ENCODE measurements at regions not wholly inside any gene's neighbourhood (a gene's known extent, or its start where the extent isn't known, plus 50 kb on each side); places are given as distances from the start of the nearest gene placed in this dataset.

GRCh38 chr11:44673688-44674087 is 53.1 kb upstream of the TSPAN18 start:
- Histone ChIP-seq H4K20me1 (replicated peaks; ENCODE audit: control insufficient read depth, extremely low read depth, insufficient read depth, low read length) (no peaks in the 10 kb centered on the region), H3K79me2 (ENCODE audit: control insufficient read depth, insufficient read depth, low read length) (no peaks in the 10 kb centered on the region), H3K36me3 (ENCODE audit: control insufficient read depth in 2 of 2, extremely low read depth in 1 of 2, insufficient read depth in 2 of 2, low read length in 2 of 2) (no peaks in the 10 kb centered on the region), H3K9ac (replicated peaks; ENCODE audit: extremely low read depth, insufficient read depth, low read length) (no peak overlapping the region), H3K27ac (ENCODE audit: insufficient read depth, low read depth, low read length) (no peak overlapping the region), H3K4me2 (ENCODE audit: insufficient read depth, low read length) (no peak overlapping the region), H3K27me3 (ENCODE audit: control insufficient read depth in 2 of 2, insufficient read depth in 2 of 2, low read length in 2 of 2) (peaks cover 3 to 4% of the 10 kb centered on the region in 2 experiments), H3K9me1 (replicated peaks; ENCODE audit: control insufficient read depth, extremely low read depth, insufficient read depth, low read length) (no peaks in the 10 kb centered on the region), H3K4me3 (replicated peaks in 1 of 3; ENCODE audit: insufficient read depth in 1 of 3, low read depth in 1 of 3, low read length in 3 of 3) (no peak overlapping the region), H3K4me1 (ENCODE audit: control insufficient read depth, extremely low read depth, insufficient read depth, low read length) (peaks cover 6% of the 10 kb centered on the region), H3K9me3 (replicated peaks; ENCODE audit: control insufficient read depth, insufficient read depth, low read length) (no peaks in the 10 kb centered on the region), H2AFZ (ENCODE audit: low read depth, low read length) (no peak overlapping the region)
- ChIA-PET CTCF (no interaction called here), POLR2A (no interaction called here)
- FAIRE-seq (no peak), DNase-seq (ENCODE audit: low read depth, low spot score) (peak; percentile 50)
- TF ChIP-seq GATA2 (IDR thresholded peaks at IDR 0.05; ENCODE audit: insufficient read depth, insufficient read length, low read depth, low read length) (no peak), FOS (IDR thresholded peaks at IDR 0.05; ENCODE audit: borderline replicate concordance, insufficient read depth, low read length) (peak; percentile 18)
- no TSS peak for BruUV-seq (replicated peaks)
- dilution Hi-C loops (cut with MboI; ENCODE audit: extremely low pct_ligation_motif_present, low sequenced_read_pairs) (no loop called here), intact Hi-C loops (cut with micrococcal nuclease) (no loop called here)

GRCh38 chr11:44674809-44675208 is 52.0 kb upstream of the TSPAN18 start:
- no peaks in the 10 kb centered on the region for H3K9me1 ChIP-seq (replicated peaks; ENCODE audit: control insufficient read depth, extremely low read depth, insufficient read depth, low read length)
- DNase-seq (ENCODE audit: low read depth, low spot score) (no peak), FAIRE-seq (no peak)
- no peak overlapping the region for H3K4me2 ChIP-seq (ENCODE audit: insufficient read depth, low read length)
- peaks cover 6% of the 10 kb centered on the region for H3K4me1 ChIP-seq (ENCODE audit: control insufficient read depth, extremely low read depth, insufficient read depth, low read length)
- TF ChIP-seq FOS (IDR thresholded peaks at IDR 0.05; ENCODE audit: borderline replicate concordance, insufficient read depth, low read length) (no peak), MAX (IDR thresholded peaks at IDR 0.05; ENCODE audit: insufficient read depth, insufficient read length) (no peak), POLR2A (IDR thresholded peaks at IDR 0.05; ENCODE audit: low read depth, low read length) (no peak), CTCF (IDR thresholded peaks at IDR 0.05; ENCODE audit: extremely low read depth in 1 of 2, insufficient read depth in 1 of 2, low read depth in 1 of 2, low read length in 2 of 2) (no peak), POLR2AphosphoS5 (IDR thresholded peaks at IDR 0.05; ENCODE audit: insufficient read depth, low read depth, low read length) (no peak), MYC (IDR thresholded peaks at IDR 0.05; ENCODE audit: low read depth, low read length) (no peak)
- H3K27me3 ChIP-seq (ENCODE audit: control insufficient read depth in 2 of 2, insufficient read depth in 2 of 2, low read length in 2 of 2) = no peaks in the 10 kb centered on the region
- intact Hi-C loops (cut with micrococcal nuclease) (no loop called here), dilution Hi-C loops (cut with MboI; ENCODE audit: extremely low pct_ligation_motif_present, low sequenced_read_pairs) (no loop called here)
- H3K36me3 ChIP-seq (ENCODE audit: control insufficient read depth in 2 of 2, extremely low read depth in 1 of 2, insufficient read depth in 2 of 2, low read length in 2 of 2) = no peaks in the 10 kb centered on the region
- no TSS peak for BruUV-seq (replicated peaks)
- no peak overlapping the region for H3K27ac ChIP-seq (ENCODE audit: insufficient read depth, low read depth, low read length)
- POLR2A ChIA-PET = no interaction called here
- no peak overlapping the region for H3K9ac ChIP-seq (replicated peaks; ENCODE audit: extremely low read depth, insufficient read depth, low read length)
- no peaks in the 10 kb centered on the region for H3K79me2 ChIP-seq (ENCODE audit: control insufficient read depth, insufficient read depth, low read length)
- no peak overlapping the region for H2AFZ ChIP-seq (ENCODE audit: low read depth, low read length)
- H3K9me3 ChIP-seq (replicated peaks; ENCODE audit: control insufficient read depth, insufficient read depth, low read length) = no peaks in the 10 kb centered on the region
- H3K4me3 ChIP-seq (replicated peaks in 1 of 3; ENCODE audit: insufficient read depth in 1 of 3, low read depth in 1 of 3, low read length in 3 of 3) = no peak overlapping the region
- CTCF ChIA-PET = no interaction called here
- no peaks in the 10 kb centered on the region for H4K20me1 ChIP-seq (replicated peaks; ENCODE audit: control insufficient read depth, extremely low read depth, insufficient read depth, low read length)

Data from endothelial cell of umbilical vein (primary cell).